CD14-positive monocyte (primary cell): ENCODE measurements at regions not wholly inside any gene's neighbourhood (a gene's known extent, or its start where the extent isn't known, plus 50 kb on each side); places are given as distances from the start of the nearest gene placed in this dataset.

Source experiments
- DNase-seq, 3 donors: peaks; one replicate each; pipeline ENCODE4 v3.0.0-alpha.2; 2011 to 2022
- H2AFZ ChIP-seq: 2 replicates; pipeline ENCODE4 v1.6.0; 2012; ENCODE audit warnings: mild to moderate bottlenecking, low read depth, low read length, inconsistent platforms; ENCODE audit not compliant: insufficient read depth, poor library complexity, severe bottlenecking
- H3K27ac ChIP-seq, 2 donors: 1 replicate in 1 of 2; 2 replicates in 1 of 2; pipeline ENCODE4 v1.5.1; 2012 to 2013; ENCODE audit warnings: low read length in 2 of 2, control low read depth in 1 of 2, inconsistent platforms in 1 of 2, low read depth in 1 of 2, mild to moderate bottlenecking in 1 of 2
- H3K27me3 ChIP-seq, 2 donors: one replicate each; pipeline versions ENCODE4 v1.6.0 to v1.6.1; 2011 to 2013; ENCODE audit warnings: low read length in 2 of 2; ENCODE audit not compliant: control insufficient read depth in 2 of 2, insufficient read depth in 2 of 2
- H3K36me3 ChIP-seq, 2 donors: replicated peaks in 1 of 2; 1 replicate in 1 of 2; 2 replicates in 1 of 2; pipeline versions ENCODE4 v1.5.1 to v1.6.1; 2012 to 2013; ENCODE audit warnings: low read length in 2 of 2, control low read depth in 1 of 2, inconsistent platforms in 1 of 2, mild to moderate bottlenecking in 1 of 2; ENCODE audit not compliant: insufficient read depth in 2 of 2, control insufficient read depth in 1 of 2
- H3K4me1 ChIP-seq, 2 donors: 1 replicate in 1 of 2; 2 replicates in 1 of 2; pipeline versions ENCODE4 v1.5.1 to v1.6.1; 2012 to 2013; ENCODE audit warnings: low read length in 2 of 2, control low read depth in 1 of 2, inconsistent platforms in 1 of 2, mild to moderate bottlenecking in 1 of 2, moderate library complexity in 1 of 2; ENCODE audit not compliant: insufficient read depth in 2 of 2, control insufficient read depth in 1 of 2
- H3K4me2 ChIP-seq: replicated peaks from 2 replicates; pipeline ENCODE3; 2012; ENCODE audit warnings: low read length, moderate library complexity, mild to moderate bottlenecking; ENCODE audit not compliant: poor library complexity, severe bottlenecking; ENCODE audit errors: extremely low read depth
- H3K4me3 ChIP-seq, 3 experiments: fragments of 200-600 bp in 1 of 3; sonication (generic) in 1 of 3; replicated peaks in 1 of 3; 1 replicate in 2 of 3; 2 replicates in 1 of 3; pipeline ENCODE4 v1.5.1; 2011 to 2013; ENCODE audit warnings: low read length in 3 of 3, mild to moderate bottlenecking in 3 of 3, control low read depth in 2 of 3, low read depth in 2 of 3, inconsistent platforms in 1 of 3, moderate library complexity in 1 of 3
- H3K79me2 ChIP-seq: 2 replicates; pipeline ENCODE4 v1.6.0; 2012; ENCODE audit warnings: mild to moderate bottlenecking, control low read depth, inconsistent platforms, low read length, moderate library complexity; ENCODE audit not compliant: insufficient read depth
- H3K9ac ChIP-seq: 2 replicates; pipeline ENCODE4 v1.6.0; 2017; ENCODE audit warnings: low read length, mild to moderate bottlenecking; ENCODE audit not compliant: insufficient read depth, poor library complexity, severe bottlenecking
- H3K9me3 ChIP-seq, 2 donors: replicated peaks in 1 of 2; 1 replicate in 1 of 2; 2 replicates in 1 of 2; pipeline versions ENCODE4 v1.5.1 to v1.6.1; 2012 to 2013; ENCODE audit warnings: low read length in 2 of 2, control low read depth in 1 of 2; ENCODE audit not compliant: control insufficient read depth in 1 of 2, insufficient read depth in 1 of 2
- H4K20me1 ChIP-seq: 2 replicates; pipeline ENCODE4 v1.6.0; 2012; ENCODE audit warnings: mild to moderate bottlenecking, low read length, control low read depth, moderate library complexity; ENCODE audit not compliant: insufficient read depth
- H3K27ac Mint-ChIP-seq, 7 donors: one replicate each; pipeline ENCODE4 v1.8.0; 2020; ENCODE audit warnings: mild to moderate bottlenecking in 7 of 7, mixed read lengths in 7 of 7, moderate library complexity in 6 of 7, inconsistent platforms in 2 of 7
- H3K27me3 Mint-ChIP-seq, 3 donors: one replicate each; pipeline ENCODE4 v1.8.0; 2021 to 2022; ENCODE audit warnings: low read depth in 3 of 3, mild to moderate bottlenecking in 3 of 3, mixed read lengths in 3 of 3, moderate library complexity in 3 of 3, inconsistent platforms in 1 of 3
- H3K36me3 Mint-ChIP-seq, 2 donors: one replicate each; pipeline ENCODE4 v1.8.0; 2020; ENCODE audit warnings: mixed read lengths in 2 of 2, inconsistent platforms in 1 of 2, mild to moderate bottlenecking in 1 of 2
- H3K4me1 Mint-ChIP-seq: one replicate; pipeline ENCODE4 v1.8.0; 2020; ENCODE audit warnings: mild to moderate bottlenecking, mixed read lengths
- H3K4me3 Mint-ChIP-seq, 2 donors: one replicate each; pipeline ENCODE4 v1.8.0; 2020; ENCODE audit warnings: mild to moderate bottlenecking in 2 of 2, mixed read lengths in 2 of 2, moderate library complexity in 1 of 2
- H3K9me3 Mint-ChIP-seq, 7 donors: one replicate each; pipeline ENCODE4 v1.8.0; 2020 to 2022; ENCODE audit warnings: mixed read lengths in 7 of 7, mild to moderate bottlenecking in 6 of 7, moderate library complexity in 6 of 7, inconsistent platforms in 2 of 7
- CTCF ChIP-seq: fragments of 200-600 bp; IDR thresholded peaks from one replicate; pipeline ENCODE4 v1.8.0; 2022; ENCODE audit warnings: antibody characterized with exemption, mild to moderate bottlenecking
- WGBS: methylation state at CpG from one replicate; pipeline ENCODE4 v1.1.5; 2013; ENCODE audit warnings: missing lambda C conversion rate; ENCODE audit not compliant: insufficient coverage; 5-methylcytosine and 5-hydroxymethylcytosine counted together
- intact Hi-C, 2 donors: fragments of 100-400 bp; cut with micrococcal nuclease; formaldehyde crosslinking; loops; one replicate each; pipeline versions ENCODE4 v1.15.0 to v1.15.1; 2023

DNA sequence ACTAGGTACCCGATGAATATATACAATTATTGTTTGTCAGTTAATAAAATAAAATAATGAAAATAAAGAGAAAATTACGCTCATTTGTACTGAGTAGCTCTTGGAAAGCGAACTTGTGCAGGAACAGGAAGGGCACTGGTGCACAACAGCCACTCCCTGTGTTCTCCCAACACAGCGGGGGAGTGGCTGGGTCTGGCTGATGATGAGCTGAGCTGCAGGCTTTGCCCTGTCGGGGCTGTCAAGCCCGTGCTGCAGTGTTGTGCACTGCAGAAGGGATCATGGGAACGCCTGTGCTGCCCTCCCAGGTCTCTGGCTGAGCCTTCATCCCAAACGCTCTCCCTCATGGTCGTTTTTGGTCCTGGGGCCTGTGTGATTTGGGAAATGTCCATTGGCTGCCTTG lies 131.7 kb upstream of the MAP3K4 start:
- Histone ChIP-seq H3K4me2 (no peak overlapping the region), H3K9ac (no peak overlapping the region), H3K9me3 (peaks cover 41 to 50% of the 10 kb centered on the region in 2 donors), H3K4me3 (no peak overlapping the region), H3K79me2 (no peaks in the 10 kb centered on the region), H3K27me3 (no peaks in the 10 kb centered on the region), H3K27ac (no peak overlapping the region), H3K4me1 (no peaks in the 10 kb centered on the region), H3K36me3 (no peaks in the 10 kb centered on the region), H2AFZ (no peak overlapping the region), H4K20me1 (no peaks in the 10 kb centered on the region)
- H3K27me3 Mint-ChIP-seq, result no peaks in the 10 kb centered on the region
- no peak for TF ChIP-seq CTCF
- no peak overlapping the region for H3K4me3 Mint-ChIP-seq
- no peak for DNase-seq
- intact Hi-C loops, result no loop called here
- no peak overlapping the region for H3K27ac Mint-ChIP-seq
- 92% methylated on average over 7 of the region's 9 CpGs for WGBS
- no peaks in the 10 kb centered on the region for H3K4me1 Mint-ChIP-seq
- H3K36me3 Mint-ChIP-seq, result no peaks in the 10 kb centered on the region
- peaks cover 4 to 19% (median 11%) of the 10 kb centered on the region in 7 donors for H3K9me3 Mint-ChIP-seq

- no peaks in the 10 kb centered on the region for H3K36me3 Mint-ChIP-seq
Measured at GRCh38 chr6:160861824-160862223, 129.7 kb upstream of the MAP3K4 start.

More at GRCh38 chr6:160861824-160862223, 129.7 kb upstream of the MAP3K4 start:
- Histone ChIP-seq H3K4me2 (no peak overlapping the region), H3K4me3 (no peak overlapping the region), H3K9me3 (peaks cover 44% of the 10 kb centered on the region in 2 donors), H3K79me2 (no peaks in the 10 kb centered on the region), H3K9ac (no peak overlapping the region), H3K27me3 (no peaks in the 10 kb centered on the region), H3K27ac (no peak overlapping the region), H3K4me1 (no peaks in the 10 kb centered on the region), H4K20me1 (no peaks in the 10 kb centered on the region), H3K36me3 (no peaks in the 10 kb centered on the region), H2AFZ (no peak overlapping the region)
- H3K9me3 Mint-ChIP-seq, result peaks cover 4 to 29% (median 18%) of the 10 kb centered on the region in 7 donors
- no peak overlapping the region for H3K27ac Mint-ChIP-seq
- intact Hi-C loops, result no loop called here
- no peak for TF ChIP-seq CTCF
- WGBS, result 24% methylated on average over 2 of the region's 4 CpGs
- no peaks in the 10 kb centered on the region for H3K4me1 Mint-ChIP-seq
- H3K4me3 Mint-ChIP-seq, result no peak overlapping the region
- DNase-seq, result no peak
- H3K27me3 Mint-ChIP-seq, result peaks cover 0 to 3% (median 2%) of the 10 kb centered on the region in 3 donors
